MG63 (cell line): ENCODE measurements at regions not wholly inside any gene's neighbourhood (a gene's known extent, or its start where the extent isn't known, plus 50 kb on each side); places are given as distances from the start of the nearest gene placed in this dataset.
"Not testable (repeated sequence)": the region's sequence is repeated elsewhere in the genome, so short reads cannot be mapped to it uniquely, and the experiment has no call there.

Experiments used
- DNase-seq: peaks from one replicate; pipeline ENCODE4 v3.0.0-alpha.2; 2020
- H3K27me3 ChIP-seq: fragments of 250-450 bp; sonication (Bioruptor Pico); 2 replicates; pipeline ENCODE4 v1.5.1; 2020; ENCODE audit warnings: mild to moderate bottlenecking, moderate library complexity
- H3K36me3 ChIP-seq: fragments of 250-450 bp; sonication (Bioruptor Pico); 2 replicates; pipeline ENCODE4 v1.5.1; 2020; ENCODE audit warnings: mild to moderate bottlenecking, moderate library complexity
- H3K4me3 ChIP-seq: fragments of 250-450 bp; sonication (Bioruptor Pico); 2 replicates; pipeline ENCODE4 v1.5.1; 2020; ENCODE audit warnings: mild to moderate bottlenecking, moderate library complexity
- H3K9me3 ChIP-seq: fragments of 250-450 bp; sonication (Bioruptor Pico); 2 replicates; pipeline ENCODE4 v1.5.1; 2020; ENCODE audit warnings: mild to moderate bottlenecking, moderate library complexity

DNA sequence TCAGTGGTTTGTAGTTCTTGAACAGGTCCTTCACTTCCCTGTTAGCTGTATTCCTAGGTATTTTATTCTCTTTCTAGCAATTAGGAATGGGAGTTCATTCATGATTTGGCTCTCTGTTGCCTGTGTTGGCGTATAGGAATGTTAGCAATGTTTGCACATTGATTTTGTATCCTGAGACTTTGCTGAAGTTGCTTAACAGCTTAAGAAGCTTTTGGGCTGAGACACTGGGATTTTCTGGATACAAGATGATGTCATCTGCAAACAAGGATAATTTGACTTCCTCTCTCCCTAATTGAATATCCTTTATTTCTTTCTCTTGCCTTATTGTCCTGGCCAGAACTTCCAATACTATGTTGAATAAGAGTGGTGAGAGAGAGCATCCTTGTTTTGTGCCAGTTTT is 121.8 kb upstream of the RASA1 start:
- DNase-seq = peak; percentile 14
- H3K36me3 ChIP-seq, H3K4me3 ChIP-seq, H3K27me3 ChIP-seq: not testable (repeated sequence)
- H3K9me3 ChIP-seq = peaks cover 14% of the 10 kb centered on the region

DNA sequence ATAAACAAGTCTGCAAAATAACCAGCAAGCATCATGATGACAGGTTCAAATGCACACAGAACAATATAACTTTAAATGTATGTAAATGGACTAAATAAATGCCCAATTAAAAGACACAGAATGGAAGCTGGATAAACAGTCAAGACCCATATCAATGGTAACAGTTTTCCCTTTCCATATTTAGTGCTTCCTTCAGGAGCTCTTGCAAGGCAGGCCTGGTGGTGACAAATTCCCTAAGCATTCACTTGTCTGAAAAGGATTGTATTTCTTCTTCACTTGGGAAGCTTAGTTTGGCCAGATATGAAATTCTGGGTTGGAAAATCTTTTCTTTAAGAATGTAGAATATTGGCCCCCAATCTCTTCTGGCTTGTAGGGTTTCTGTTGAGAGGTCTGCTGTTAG is 120.2 kb upstream of the RASA1 start:
- Histone ChIP-seq H3K4me3 (no peak overlapping the region), H3K36me3 (no peaks in the 10 kb centered on the region), H3K9me3 (peaks cover 14% of the 10 kb centered on the region), H3K27me3 (no peaks in the 10 kb centered on the region)
- DNase-seq = no peak

GRCh38 chr5:87150630-87151029 is 117.1 kb upstream of the RASA1 start:
- peaks cover 6% of the 10 kb centered on the region for H3K9me3 ChIP-seq

GRCh38 chr5:87151547-87151946 is 116.1 kb upstream of the RASA1 start:
- H3K36me3 ChIP-seq = no peaks in the 10 kb centered on the region
- DNase-seq = peak; percentile 59
- H3K27me3 ChIP-seq = no peaks in the 10 kb centered on the region
- H3K4me3 ChIP-seq = no peak overlapping the region
- H3K9me3 ChIP-seq = peaks cover 2% of the 10 kb centered on the region

More at GRCh38 chr5:87150630-87151029, 117.1 kb upstream of the RASA1 start:
- Histone ChIP-seq H3K36me3 (no peaks in the 10 kb centered on the region), H3K27me3 (no peaks in the 10 kb centered on the region), H3K4me3 (no peak overlapping the region)
- DNase-seq = no peak

- Histone ChIP-seq H3K27me3 (no peaks in the 10 kb centered on the region), H3K9me3 (no peaks in the 10 kb centered on the region; the same call in none of the 2 replicates), H3K36me3 (no peaks in the 10 kb centered on the region), H3K4me3 (no peak overlapping the region)
- DNase-seq = no peak
Measured at GRCh38 chr5:87152886-87153285, 114.8 kb upstream of the RASA1 start.

DNA sequence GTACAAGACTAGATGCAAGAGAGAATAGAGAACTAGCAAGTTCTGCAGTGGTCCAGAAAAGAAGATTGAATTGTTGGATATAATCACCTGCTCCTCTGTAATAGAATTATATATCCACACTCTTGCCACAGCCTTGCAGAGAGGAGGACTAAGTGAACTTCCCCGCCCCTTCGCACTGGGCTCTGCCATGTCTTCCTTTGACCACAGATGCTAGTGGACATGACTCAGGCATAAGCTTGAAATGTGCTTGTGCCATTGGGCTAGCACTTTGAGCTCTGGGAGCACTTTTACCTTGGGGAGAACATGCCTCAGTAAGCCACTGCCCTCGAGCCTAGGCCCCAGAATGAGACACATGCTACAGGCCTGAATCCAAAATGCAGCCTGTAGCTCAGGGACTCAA is 113.5 kb upstream of the RASA1 start:
- DNase-seq = no peak
- no peaks in the 10 kb centered on the region for H3K36me3 ChIP-seq
- no peaks in the 10 kb centered on the region for H3K27me3 ChIP-seq
- H3K9me3 ChIP-seq = no peaks in the 10 kb centered on the region
- no peak overlapping the region for H3K4me3 ChIP-seq

GRCh38 chr5:87155106-87155505 is 112.6 kb upstream of the RASA1 start:
- Histone ChIP-seq H3K36me3 (no peaks in the 10 kb centered on the region), H3K4me3 (no peak overlapping the region), H3K27me3 (no peaks in the 10 kb centered on the region), H3K9me3 (no peaks in the 10 kb centered on the region)
- no peak for DNase-seq

DNA sequence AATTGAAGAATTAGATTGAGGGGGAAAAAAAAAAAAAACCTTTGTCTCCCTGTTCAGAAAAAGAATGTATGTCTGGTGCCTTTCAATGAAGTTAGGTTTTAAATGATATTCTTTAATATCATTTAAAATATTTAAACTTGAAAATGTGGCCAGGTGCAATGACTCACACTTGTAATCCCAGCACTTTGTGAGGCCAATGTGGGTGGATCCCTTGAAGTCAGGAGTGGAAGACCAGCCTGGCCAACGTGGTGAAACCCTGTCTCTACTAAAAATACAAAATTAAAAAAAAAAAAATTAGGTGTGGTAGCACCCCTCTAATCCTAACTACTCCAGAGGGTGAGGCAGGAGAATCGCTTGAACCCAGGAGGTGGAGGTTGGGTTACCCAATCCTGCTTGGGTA is 111.1 kb upstream of the RASA1 start:
- Histone ChIP-seq H3K4me3 (no peak overlapping the region), H3K9me3 (no peaks in the 10 kb centered on the region; the same call in 1 of the 2 replicates), H3K27me3 (no peaks in the 10 kb centered on the region), H3K36me3 (no peaks in the 10 kb centered on the region)
- peak; percentile 51 for DNase-seq

DNA sequence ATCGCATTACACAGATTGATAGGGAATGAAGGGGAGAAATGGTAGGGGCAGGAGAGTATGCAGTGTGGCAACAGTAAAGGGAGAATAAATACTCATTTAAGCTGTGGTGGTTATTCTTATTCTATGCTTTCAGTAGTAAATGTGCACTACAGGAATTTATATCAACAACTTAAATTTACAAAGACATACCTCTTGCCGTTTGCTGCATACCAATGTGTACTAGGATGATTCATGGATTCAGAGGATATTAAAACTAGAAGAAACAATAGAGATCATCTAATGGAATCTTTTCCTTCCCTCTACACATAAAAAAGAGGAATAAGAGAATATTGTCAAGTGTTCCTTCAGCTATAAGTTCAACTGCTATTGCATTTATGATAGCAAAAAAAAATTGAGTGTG is 103.3 kb upstream of the RASA1 start:
- no peaks in the 10 kb centered on the region for H3K36me3 ChIP-seq
- H3K27me3 ChIP-seq = no peaks in the 10 kb centered on the region
- no peaks in the 10 kb centered on the region; the same call in 1 of the 2 replicates for H3K9me3 ChIP-seq
- no peak for DNase-seq
- no peak overlapping the region for H3K4me3 ChIP-seq

GRCh38 chr5:87169300-87169991 is 98.2 kb upstream of the RASA1 start:
- H3K36me3 ChIP-seq = no peaks in the 10 kb centered on the region
- no peak for DNase-seq
- no peaks in the 10 kb centered on the region for H3K27me3 ChIP-seq
- no peak overlapping the region for H3K4me3 ChIP-seq
- no peaks in the 10 kb centered on the region for H3K9me3 ChIP-seq

DNA sequence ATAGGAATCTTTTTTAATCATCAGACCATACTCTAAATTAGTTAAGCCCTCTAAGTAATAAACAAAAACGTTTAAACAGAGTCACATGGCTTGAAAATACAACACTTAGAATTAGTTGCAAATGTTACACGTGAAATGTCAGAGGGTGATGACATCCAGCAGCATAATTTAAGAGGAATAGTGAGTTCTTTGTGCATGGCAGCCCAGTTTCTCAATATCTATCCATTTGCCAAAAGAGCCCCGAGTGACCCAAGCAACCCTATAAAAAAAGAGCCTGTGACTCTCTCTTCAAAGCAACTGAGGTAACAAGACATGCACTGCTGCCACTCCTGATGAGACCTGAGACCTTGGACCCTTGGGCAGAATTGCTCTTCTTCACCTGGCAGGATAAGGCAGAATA is 96.9 kb upstream of the RASA1 start:
- H3K9me3 ChIP-seq = peaks cover 3% of the 10 kb centered on the region; the same call in 1 of the 2 replicates
- H3K4me3 ChIP-seq = no peak overlapping the region
- no peaks in the 10 kb centered on the region for H3K36me3 ChIP-seq
- no peak for DNase-seq
- H3K27me3 ChIP-seq = no peaks in the 10 kb centered on the region

GRCh38 chr5:87182649-87183048 is 85.0 kb upstream of the RASA1 start:
- Histone ChIP-seq H3K27me3 (no peaks in the 10 kb centered on the region), H3K9me3 (no peaks in the 10 kb centered on the region), H3K36me3 (no peaks in the 10 kb centered on the region), H3K4me3 (no peak overlapping the region)
- DNase-seq = no peak

DNA sequence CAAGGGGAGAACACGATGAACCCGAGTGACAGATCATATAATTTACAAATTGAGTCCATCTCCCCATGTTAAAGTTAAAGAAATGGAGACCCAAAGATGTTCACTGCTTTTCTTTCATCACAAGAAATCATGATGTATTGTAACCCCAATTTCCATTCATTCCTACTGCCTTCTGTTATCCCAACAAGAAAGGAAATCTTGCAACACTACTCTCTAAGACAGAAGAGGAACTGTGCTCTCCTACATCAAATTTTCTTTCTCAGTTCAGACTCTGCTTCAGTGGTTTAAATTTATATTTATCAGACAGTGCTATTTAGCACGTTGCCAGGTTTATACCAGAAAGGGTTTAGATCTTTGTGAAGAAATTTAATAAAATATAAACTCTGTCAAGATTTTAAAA is 83.8 kb upstream of the RASA1 start:
- no peak for DNase-seq
- no peaks in the 10 kb centered on the region for H3K36me3 ChIP-seq
- no peak overlapping the region for H3K4me3 ChIP-seq
- no peaks in the 10 kb centered on the region for H3K27me3 ChIP-seq
- H3K9me3 ChIP-seq = no peaks in the 10 kb centered on the region

GRCh38 chr5:87184605-87185004 is 83.1 kb upstream of the RASA1 start:
- no peak for DNase-seq
- Histone ChIP-seq H3K4me3 (no peak overlapping the region), H3K27me3 (no peaks in the 10 kb centered on the region)

GRCh38 chr5:87185838-87186237 is 81.8 kb upstream of the RASA1 start:
- Histone ChIP-seq H3K36me3 (no peaks in the 10 kb centered on the region), H3K4me3 (no peak overlapping the region), H3K27me3 (no peaks in the 10 kb centered on the region), H3K9me3 (no peaks in the 10 kb centered on the region)
- DNase-seq = no peak

More at GRCh38 chr5:87184605-87185004, 83.1 kb upstream of the RASA1 start:
- no peaks in the 10 kb centered on the region for H3K9me3 ChIP-seq
- no peaks in the 10 kb centered on the region for H3K36me3 ChIP-seq

- DNase-seq = no peak
- no peaks in the 10 kb centered on the region for H3K36me3 ChIP-seq
- H3K9me3 ChIP-seq = no peaks in the 10 kb centered on the region
- H3K27me3 ChIP-seq = no peaks in the 10 kb centered on the region
- H3K4me3 ChIP-seq = no peak overlapping the region
Measured at GRCh38 chr5:87188391-87188790, 79.3 kb upstream of the RASA1 start.

GRCh38 chr5:87190041-87190440 is 77.6 kb upstream of the RASA1 start:
- H3K4me3 ChIP-seq = no peak overlapping the region

GRCh38 chr5:87190687-87191086 is 77.0 kb upstream of the RASA1 start:
- no peaks in the 10 kb centered on the region for H3K27me3 ChIP-seq
- no peaks in the 10 kb centered on the region for H3K36me3 ChIP-seq
- no peak overlapping the region for H3K4me3 ChIP-seq
- no peak for DNase-seq
- H3K9me3 ChIP-seq = no peaks in the 10 kb centered on the region

More at GRCh38 chr5:87190041-87190440, 77.6 kb upstream of the RASA1 start:
- H3K27me3 ChIP-seq = no peaks in the 10 kb centered on the region
- no peaks in the 10 kb centered on the region for H3K9me3 ChIP-seq
- DNase-seq = no peak
- H3K36me3 ChIP-seq = no peaks in the 10 kb centered on the region
